ENCODE measurements at regions not wholly inside any gene's neighbourhood (a gene's known extent, or its start where the extent isn't known, plus 50 kb on each side); places are given as distances from the start of the nearest gene placed in this dataset.
"Not testable (repeated sequence)": the region's sequence is repeated elsewhere in the genome, so short reads cannot be mapped to it uniquely, and the experiment has no call there.

DNA sequence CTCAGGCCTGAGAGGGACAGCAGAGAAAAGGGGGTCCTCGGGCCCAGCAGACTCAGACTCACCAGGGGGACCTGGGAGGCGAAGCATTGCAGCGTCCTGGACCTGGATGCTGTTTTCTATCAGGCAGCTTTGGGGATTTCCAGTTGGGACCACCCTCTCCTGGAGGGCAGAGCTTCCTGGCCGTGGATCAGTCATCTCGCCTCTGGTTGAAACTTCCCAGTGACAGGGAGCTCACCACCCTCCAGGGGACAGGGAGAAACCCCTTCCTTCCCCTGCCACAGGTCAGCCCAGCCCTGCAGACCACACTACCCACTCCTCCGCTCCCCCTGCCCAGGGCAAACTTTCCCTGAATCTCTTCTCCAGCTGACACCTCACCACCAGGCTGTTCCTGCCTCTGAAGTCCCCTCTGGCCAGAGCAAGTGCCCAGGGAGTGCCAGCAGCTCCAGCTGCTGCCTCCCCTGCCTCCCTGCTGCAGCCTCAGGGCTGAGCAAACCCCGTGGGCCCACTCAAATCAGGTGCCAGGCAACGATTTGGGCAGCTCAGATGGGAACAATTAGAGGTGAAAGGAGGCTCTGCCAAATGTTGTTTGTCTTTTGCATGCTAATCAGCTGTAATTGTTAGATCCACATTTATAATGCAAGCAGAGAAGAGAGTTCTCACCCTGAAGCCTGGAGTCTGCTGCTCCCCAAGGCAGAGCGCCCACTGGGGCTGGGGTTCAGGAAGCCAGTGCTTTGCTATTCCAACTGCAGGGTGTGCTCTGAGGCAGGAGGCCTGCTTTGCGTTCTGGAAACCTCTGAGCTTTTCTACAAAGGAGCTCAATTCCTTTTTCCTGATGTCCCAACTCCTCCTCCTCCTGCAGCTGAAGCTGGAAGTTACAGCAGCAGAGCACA is 322.5 kb upstream of the SFSWAP start:
- TF ChIP-seq, protein P1, sequence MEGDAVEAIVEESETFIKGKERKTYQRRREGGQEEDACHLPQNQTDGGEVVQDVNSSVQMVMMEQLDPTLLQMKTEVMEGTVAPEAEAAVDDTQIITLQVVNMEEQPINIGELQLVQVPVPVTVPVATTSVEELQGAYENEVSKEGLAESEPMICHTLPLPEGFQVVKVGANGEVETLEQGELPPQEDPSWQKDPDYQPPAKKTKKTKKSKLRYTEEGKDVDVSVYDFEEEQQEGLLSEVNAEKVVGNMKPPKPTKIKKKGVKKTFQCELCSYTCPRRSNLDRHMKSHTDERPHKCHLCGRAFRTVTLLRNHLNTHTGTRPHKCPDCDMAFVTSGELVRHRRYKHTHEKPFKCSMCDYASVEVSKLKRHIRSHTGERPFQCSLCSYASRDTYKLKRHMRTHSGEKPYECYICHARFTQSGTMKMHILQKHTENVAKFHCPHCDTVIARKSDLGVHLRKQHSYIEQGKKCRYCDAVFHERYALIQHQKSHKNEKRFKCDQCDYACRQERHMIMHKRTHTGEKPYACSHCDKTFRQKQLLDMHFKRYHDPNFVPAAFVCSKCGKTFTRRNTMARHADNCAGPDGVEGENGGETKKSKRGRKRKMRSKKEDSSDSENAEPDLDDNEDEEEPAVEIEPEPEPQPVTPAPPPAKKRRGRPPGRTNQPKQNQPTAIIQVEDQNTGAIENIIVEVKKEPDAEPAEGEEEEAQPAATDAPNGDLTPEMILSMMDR (IDR thresholded peaks at IDR 0.05; ENCODE audit: low read length): not testable (repeated sequence)
- TF ChIP-seq EZH2 (IDR thresholded peaks at IDR 0.05; ENCODE audit: borderline replicate concordance, low read length): not testable (repeated sequence)

All from OCI-LY1 (cell line).